ENCODE measurements at regions not wholly inside any gene's neighbourhood (a gene's known extent, or its start where the extent isn't known, plus 50 kb on each side); places are given as distances from the start of the nearest gene placed in this dataset.

- no peaks in the 10 kb centered on the region for H4K20me1 ChIP-seq (ENCODE audit: control insufficient read depth, insufficient read depth, low read length, poor library complexity, severe bottlenecking)
- no peaks in the 10 kb centered on the region for H3K79me2 ChIP-seq (ENCODE audit: control insufficient read depth, insufficient read depth, low read length)
- no peak for ATAC-seq (ENCODE audit: low read depth)
- no peaks in the 10 kb centered on the region for H3K4me1 ChIP-seq (ENCODE audit: control insufficient read depth in 2 of 2, insufficient read depth in 2 of 2, low read length in 2 of 2)
- no peak overlapping the region for H3K4me2 ChIP-seq (replicated peaks; ENCODE audit: low read depth, low read length, poor library complexity, severe bottlenecking)
- ChIA-PET CTCF (no interaction called here), POLR2A (no interaction called here)
- H3K36me3 ChIP-seq (replicated peaks in 1 of 2; ENCODE audit: control extremely low read depth in 1 of 2, control insufficient read depth in 1 of 2, extremely low read depth in 1 of 2, insufficient read depth in 2 of 2, low read length in 1 of 2): no peaks in the 10 kb centered on the region
- H3K27me3 ChIP-seq (replicated peaks in 1 of 4; ENCODE audit: control extremely low read depth in 1 of 4, control insufficient read depth in 3 of 4, insufficient read depth in 4 of 4, low read length in 3 of 4): peaks cover 0 to 3% (median 0%) of the 10 kb centered on the region in 4 experiments
- TF ChIP-seq CTCF (IDR thresholded peaks at IDR 0.05) (no peak), EZH2 (IDR thresholded peaks at IDR 0.05; ENCODE audit: borderline replicate concordance, insufficient read depth, low read depth, low read length, poor library complexity, severe bottlenecking) (no peak)
- no peak overlapping the region for H3K4me3 ChIP-seq (ENCODE audit: control extremely low read depth in 1 of 5, extremely low read depth in 1 of 5, insufficient read depth in 1 of 5, low read depth in 2 of 5, low read length in 4 of 5)
- no peak for DNase-seq
- H3K9me3 Mint-ChIP-seq (ENCODE audit: insufficient read depth): peaks cover 3% of the 10 kb centered on the region
- no peaks in the 10 kb centered on the region for H3K4me1 Mint-ChIP-seq
- H3K9me3 ChIP-seq (ENCODE audit: control extremely low read depth in 1 of 3, control insufficient read depth in 2 of 3, insufficient read depth in 1 of 3, low read length in 2 of 3): peaks cover 0 to 3% (median 0%) of the 10 kb centered on the region in 3 donors
- no peak overlapping the region for H3K4me3 Mint-ChIP-seq
- H3K9ac ChIP-seq (ENCODE audit: low read length): no peak overlapping the region
- intact Hi-C loops (cut with micrococcal nuclease): no loop called here
- no peak overlapping the region for H2AFZ ChIP-seq (ENCODE audit: insufficient read depth, low read depth, low read length, poor library complexity, severe bottlenecking)
- H3K27ac ChIP-seq (ENCODE audit: low read length in 2 of 2): no peak overlapping the region
- H3K27ac Mint-ChIP-seq: no peak overlapping the region
- H3K27me3 Mint-ChIP-seq: peaks cover 7% of the 10 kb centered on the region
- 68% methylated on average over 2 of the region's 4 CpGs for WGBS (ENCODE audit: insufficient coverage)
Observed at GRCh38 chr1:213519098-213519497, 468.1 kb downstream of the RPS6KC1 start.

- Histone ChIP-seq H3K27ac (ENCODE audit: low read length in 2 of 2) (no peak overlapping the region), H3K36me3 (replicated peaks in 1 of 2; ENCODE audit: control extremely low read depth in 1 of 2, control insufficient read depth in 1 of 2, extremely low read depth in 1 of 2, insufficient read depth in 2 of 2, low read length in 1 of 2) (no peaks in the 10 kb centered on the region), H2AFZ (ENCODE audit: insufficient read depth, low read depth, low read length, poor library complexity, severe bottlenecking) (no peak overlapping the region), H3K4me1 (ENCODE audit: control insufficient read depth in 2 of 2, insufficient read depth in 2 of 2, low read length in 2 of 2) (no peaks in the 10 kb centered on the region), H4K20me1 (ENCODE audit: control insufficient read depth, insufficient read depth, low read length, poor library complexity, severe bottlenecking) (no peaks in the 10 kb centered on the region), H3K9me3 (ENCODE audit: control extremely low read depth in 1 of 3, control insufficient read depth in 2 of 3, insufficient read depth in 1 of 3, low read length in 2 of 3) (peaks cover 0 to 5% (median 0%) of the 10 kb centered on the region in 3 donors), H3K4me2 (replicated peaks; ENCODE audit: low read depth, low read length, poor library complexity, severe bottlenecking) (no peak overlapping the region), H3K79me2 (ENCODE audit: control insufficient read depth, insufficient read depth, low read length) (no peaks in the 10 kb centered on the region), H3K27me3 (replicated peaks in 1 of 4; ENCODE audit: control extremely low read depth in 1 of 4, control insufficient read depth in 3 of 4, insufficient read depth in 4 of 4, low read length in 3 of 4) (peaks cover 0 to 3% (median 0%) of the 10 kb centered on the region in 4 experiments), H3K4me3 (ENCODE audit: control extremely low read depth in 1 of 5, extremely low read depth in 1 of 5, insufficient read depth in 1 of 5, low read depth in 2 of 5, low read length in 4 of 5) (no peak overlapping the region), H3K9ac (ENCODE audit: low read length) (no peak overlapping the region)
- POLR2A ChIA-PET: no interaction called here
- peaks cover 7% of the 10 kb centered on the region for H3K27me3 Mint-ChIP-seq
- WGBS (ENCODE audit: insufficient coverage): no CpG with 5 or more reads among the region's 2 CpGs
- TF ChIP-seq EZH2 (IDR thresholded peaks at IDR 0.05; ENCODE audit: borderline replicate concordance, insufficient read depth, low read depth, low read length, poor library complexity, severe bottlenecking) (no peak), CTCF (IDR thresholded peaks at IDR 0.05) (no peak)
- no peak overlapping the region for H3K27ac Mint-ChIP-seq
- no peak overlapping the region for H3K4me3 Mint-ChIP-seq
- H3K4me1 Mint-ChIP-seq: no peaks in the 10 kb centered on the region
- ATAC-seq (ENCODE audit: low read depth): no peak
- H3K9me3 Mint-ChIP-seq (ENCODE audit: insufficient read depth): peaks cover 3% of the 10 kb centered on the region
- intact Hi-C loops (cut with micrococcal nuclease): no loop called here
- no peak for DNase-seq
- CTCF ChIA-PET: no interaction called here
Observed at GRCh38 chr1:213521206-213521605, 466.6 kb upstream of the PROX1 start.

All from B cell (primary cell).